ENCODE measurements at regions not wholly inside any gene's neighbourhood (a gene's known extent, or its start where the extent isn't known, plus 50 kb on each side); places are given as distances from the start of the nearest gene placed in this dataset.

- Histone ChIP-seq H3K27me3 (ENCODE audit: insufficient read depth, low read length) (no peaks in the 10 kb centered on the region), H3K27ac (ENCODE audit: low read depth, low read length) (no peak overlapping the region), H3K4me3 (ENCODE audit: low read length) (no peak overlapping the region), H3K4me1 (ENCODE audit: insufficient read depth, low read length) (no peaks in the 10 kb centered on the region), H3K9ac (ENCODE audit: low read depth, low read length) (no peak overlapping the region), H3K9me3 (ENCODE audit: insufficient read depth, low read depth, low read length) (peaks cover 50% of the 10 kb centered on the region), H3K36me3 (ENCODE audit: insufficient read depth, low read length) (no peaks in the 10 kb centered on the region)
- 92% methylated on average over 27 of the region's 27 CpGs for WGBS
Observed at GRCh38 chr2:215207791-215208367, 69.5 kb upstream of the ABCA12 start.

DNA sequence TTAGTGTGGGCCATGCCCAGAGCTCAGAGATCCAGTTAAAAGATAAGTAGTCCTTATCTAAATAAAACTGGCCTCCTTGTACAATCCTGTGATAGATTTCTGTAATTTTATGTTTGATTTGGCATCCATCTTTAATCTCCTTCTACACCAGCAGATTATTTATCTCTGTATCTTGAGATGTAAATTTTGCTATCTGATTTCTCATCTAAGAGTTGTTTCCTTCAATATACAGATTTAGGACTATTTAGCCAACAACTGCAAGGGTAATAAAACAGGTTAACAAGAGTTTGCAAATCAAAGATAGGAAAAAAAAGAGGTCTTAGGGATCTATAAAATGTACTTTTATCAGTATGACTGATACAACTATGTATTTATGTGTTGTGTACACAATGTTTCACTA, 68.6 kb upstream of the ABCA12 start:
- no peaks in the 10 kb centered on the region for H3K27me3 ChIP-seq (ENCODE audit: insufficient read depth, low read length)
- no peak overlapping the region for H3K27ac ChIP-seq (ENCODE audit: low read depth, low read length)
- H3K4me1 ChIP-seq (ENCODE audit: insufficient read depth, low read length), result no peaks in the 10 kb centered on the region
- peaks cover 46% of the 10 kb centered on the region for H3K9me3 ChIP-seq (ENCODE audit: insufficient read depth, low read depth, low read length)
- no peak overlapping the region for H3K4me3 ChIP-seq (ENCODE audit: low read length)
- H3K36me3 ChIP-seq (ENCODE audit: insufficient read depth, low read length), result no peaks in the 10 kb centered on the region
- H3K9ac ChIP-seq (ENCODE audit: low read depth, low read length), result no peak overlapping the region

GRCh38 chr2:215205787-215206186, 67.4 kb upstream of the ABCA12 start:
- H3K27ac ChIP-seq (ENCODE audit: low read depth, low read length), result no peak overlapping the region
- no peaks in the 10 kb centered on the region for H3K27me3 ChIP-seq (ENCODE audit: insufficient read depth, low read length)
- WGBS, result 68% methylated on average over 2 of the region's 4 CpGs
- no peaks in the 10 kb centered on the region for H3K4me1 ChIP-seq (ENCODE audit: insufficient read depth, low read length)
- no peaks in the 10 kb centered on the region for H3K36me3 ChIP-seq (ENCODE audit: insufficient read depth, low read length)
- H3K4me3 ChIP-seq (ENCODE audit: low read length), result no peak overlapping the region
- H3K9me3 ChIP-seq (ENCODE audit: insufficient read depth, low read depth, low read length), result peaks cover 36% of the 10 kb centered on the region
- no peak overlapping the region for H3K9ac ChIP-seq (ENCODE audit: low read depth, low read length)

DNA sequence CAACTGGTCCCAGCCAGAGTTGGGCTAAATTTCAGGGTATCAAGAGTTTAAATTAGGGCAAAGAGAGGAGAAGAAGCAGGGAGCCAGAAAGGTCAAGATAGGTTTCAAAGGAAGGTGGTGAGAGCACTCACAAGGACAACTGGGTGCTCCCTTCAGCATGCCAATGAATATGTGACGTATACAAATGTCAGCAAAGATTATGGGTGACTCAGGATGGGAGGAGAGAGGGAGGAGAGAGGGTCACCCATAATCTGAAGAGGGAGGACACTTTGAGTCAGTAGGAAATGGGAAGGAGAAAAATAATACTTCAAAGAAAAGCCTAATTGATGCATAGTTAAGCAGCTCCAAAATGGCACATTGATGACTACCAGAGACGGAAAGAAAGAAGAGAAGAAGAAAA, 53.1 kb upstream of the ABCA12 start:
- H3K4me1 ChIP-seq (ENCODE audit: insufficient read depth, low read length), result no peaks in the 10 kb centered on the region
- H3K4me3 ChIP-seq (ENCODE audit: low read length), result no peak overlapping the region
- no peak overlapping the region for H3K9ac ChIP-seq (ENCODE audit: low read depth, low read length)
- H3K27ac ChIP-seq (ENCODE audit: low read depth, low read length), result no peak overlapping the region
- no peaks in the 10 kb centered on the region for H3K27me3 ChIP-seq (ENCODE audit: insufficient read depth, low read length)
- WGBS, result 93% methylated on average over 2 of the region's 2 CpGs
- H3K36me3 ChIP-seq (ENCODE audit: insufficient read depth, low read length), result no peaks in the 10 kb centered on the region
- H3K9me3 ChIP-seq (ENCODE audit: insufficient read depth, low read depth, low read length), result no peaks in the 10 kb centered on the region

DNA sequence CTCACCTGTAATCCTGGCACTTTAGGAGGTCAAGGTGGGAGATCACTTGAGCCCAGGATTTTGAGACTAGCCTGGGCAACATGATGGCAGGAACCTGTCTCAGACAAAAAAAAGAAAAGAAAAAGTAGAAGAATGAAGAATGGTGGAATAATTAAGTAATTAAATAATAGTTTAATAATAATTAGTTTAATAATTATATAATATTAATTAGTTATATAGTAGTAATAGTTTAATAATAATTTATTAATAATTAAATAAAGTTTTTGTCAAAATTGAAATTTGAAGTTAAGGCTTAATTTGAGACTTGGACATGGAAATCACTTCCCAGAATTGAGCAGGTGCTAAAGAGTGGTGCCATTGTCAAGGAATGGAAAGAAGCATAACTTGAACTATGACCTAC, 52.2 kb upstream of the ABCA12 start:
- Histone ChIP-seq H3K4me1 (ENCODE audit: insufficient read depth, low read length) (no peaks in the 10 kb centered on the region), H3K27me3 (ENCODE audit: insufficient read depth, low read length) (no peaks in the 10 kb centered on the region)

DNA sequence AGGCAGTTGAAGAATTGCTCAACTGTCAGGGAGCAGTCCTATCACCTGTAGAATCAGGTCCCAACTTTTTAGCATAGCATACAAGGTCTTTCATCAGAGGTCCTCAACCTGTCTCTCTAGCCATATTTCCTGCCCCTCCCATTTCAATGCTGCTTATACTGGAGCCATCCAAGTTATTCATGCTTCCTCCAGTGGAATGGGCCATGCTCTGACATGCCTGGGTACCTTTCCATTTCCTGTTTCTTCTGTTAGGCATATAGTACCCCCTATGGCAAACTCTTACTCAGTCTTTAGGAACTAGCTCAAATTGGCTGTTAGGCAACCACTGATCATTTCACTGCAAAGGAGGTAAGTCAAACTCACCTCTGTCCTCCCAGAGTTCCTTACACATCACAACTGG, 51.0 kb upstream of the ABCA12 start:
- Histone ChIP-seq H3K9ac (ENCODE audit: low read depth, low read length) (no peak overlapping the region), H3K36me3 (ENCODE audit: insufficient read depth, low read length) (no peaks in the 10 kb centered on the region), H3K27me3 (ENCODE audit: insufficient read depth, low read length) (no peaks in the 10 kb centered on the region), H3K27ac (ENCODE audit: low read depth, low read length) (no peak overlapping the region), H3K4me3 (ENCODE audit: low read length) (no peak overlapping the region), H3K9me3 (ENCODE audit: insufficient read depth, low read depth, low read length) (no peaks in the 10 kb centered on the region), H3K4me1 (ENCODE audit: insufficient read depth, low read length) (no peaks in the 10 kb centered on the region)

More for the DNA sequence above, 52.2 kb upstream of the ABCA12 start:
- Histone ChIP-seq H3K9ac (ENCODE audit: low read depth, low read length) (no peak overlapping the region), H3K27ac (ENCODE audit: low read depth, low read length) (no peak overlapping the region), H3K36me3 (ENCODE audit: insufficient read depth, low read length) (no peaks in the 10 kb centered on the region), H3K4me3 (ENCODE audit: low read length) (no peak overlapping the region), H3K9me3 (ENCODE audit: insufficient read depth, low read depth, low read length) (no peaks in the 10 kb centered on the region)

Measured in HUES64 (cell line).